HCT116 (cell line): ENCODE measurements at regions not wholly inside any gene's neighbourhood (a gene's known extent, or its start where the extent isn't known, plus 50 kb on each side); places are given as distances from the start of the nearest gene placed in this dataset.

Experiments
- ATAC-seq: fragments of 200-7000 bp; cut with Tn5 transposase; 2 replicates; pipeline ENCODE4 v1.9.1; 2020; ENCODE audit warnings: mild to moderate bottlenecking, moderate library complexity
- BruUV-seq: library from RNA; stranded (reverse); fragments of 400-500 nt; replicated peaks from 2 replicates; lab custom pipeline; 2021; lab: Mats Ljungman, UMichigan
- CTCF ChIA-PET: fragments of 300-600 bp; sonication (Branson Sonifier 250); formaldehyde crosslinking; loops from one replicate; lab custom pipeline; 2021; ENCODE audit warnings: antibody characterized with exemption; lab: Charles Lee
- POLR2A ChIA-PET: fragments of 300-600, 350-600 bp; sonication (Branson Sonifier 250); formaldehyde crosslinking; loops from one replicate; lab custom pipeline; 2021; ENCODE audit warnings: antibody characterized with exemption; lab: Charles Lee
- RAD21 ChIA-PET, 2 experiments: fragments of 300-600 bp; sonication (Branson Sonifier 250); formaldehyde crosslinking; loops; one replicate each; lab custom pipeline; 2023; ENCODE audit warnings: low total read pairs in 2 of 2; ENCODE audit not compliant: uncharacterized antibody in 2 of 2, unreplicated experiment in 2 of 2, low non-redundant PET in 1 of 2; lab: Charles Lee
- DNase-seq: peaks from one replicate; pipeline ENCODE4 v3.0.0-alpha.2; 2010; ENCODE audit warnings: low read depth, low spot score
- H2AFZ ChIP-seq: fragments of 200-600 bp; shearing (Covaris generic), sonication (generic); 2 replicates; pipeline ENCODE4 v1.6.1; 2017; ENCODE audit warnings: low read depth, mixed run types, mixed read lengths, antibody characterized with exemption, low read length; ENCODE audit not compliant: poor library complexity, severe bottlenecking
- H3K27ac ChIP-seq: 2 replicates; pipeline ENCODE4 v1.5.1; 2012; ENCODE audit warnings: low read depth, low read length
- H3K27me3 ChIP-seq: fragments of 200-600 bp; sonication (generic); 2 replicates; pipeline ENCODE4 v1.6.1; 2016; ENCODE audit warnings: mixed run types, low read length, mixed read lengths; ENCODE audit not compliant: insufficient read depth
- H3K36me3 ChIP-seq, 2 experiments: fragments of 200-500 bp in 1 of 2; fragments of 200-600 bp in 1 of 2; sonication (Bioruptor generic) in 1 of 2; sonication (generic) in 1 of 2; 2 replicates each; pipeline versions ENCODE4 v1.5.1 to v1.6.1; 2014 to 2016; ENCODE audit warnings: low read length in 2 of 2, inconsistent platforms in 1 of 2, mixed read lengths in 1 of 2, mixed run types in 1 of 2; ENCODE audit not compliant: insufficient read depth in 2 of 2, control insufficient read depth in 1 of 2
- H3K4me1 ChIP-seq, 2 experiments: fragments of 200-600 bp in 1 of 2; sonication (generic) in 1 of 2; 2 replicates each; pipeline versions ENCODE4 v1.5.1 to v1.6.1; 2012 to 2017; ENCODE audit warnings: low read length in 2 of 2, inconsistent platforms in 1 of 2, mild to moderate bottlenecking in 1 of 2, mixed read lengths in 1 of 2, mixed run types in 1 of 2, moderate library complexity in 1 of 2; ENCODE audit not compliant: insufficient read depth in 2 of 2, control insufficient read depth in 1 of 2
- H3K4me2 ChIP-seq: fragments of 200-600 bp; sonication (generic); 2 replicates; pipeline ENCODE4 v1.6.1; 2017; ENCODE audit warnings: mixed run types, low read length, mixed read lengths
- H3K4me3 ChIP-seq, 2 experiments: fragments of 200-600 bp in 1 of 2; sonication (generic) in 1 of 2; replicated peaks in 1 of 2; 2 replicates each; pipeline ENCODE4 v1.5.1; 2011 to 2016; ENCODE audit warnings: low read length in 2 of 2, control low read depth in 1 of 2, low read depth in 1 of 2, mild to moderate bottlenecking in 1 of 2, mixed read lengths in 1 of 2, mixed run types in 1 of 2
- H3K79me2 ChIP-seq: fragments of 200-600 bp; sonication (generic); 2 replicates; pipeline ENCODE4 v1.6.1; 2017; ENCODE audit warnings: mild to moderate bottlenecking, mixed run types, low read length, moderate library complexity, mixed read lengths; ENCODE audit not compliant: insufficient read depth
- H3K9ac ChIP-seq: fragments of 200-600 bp; sonication (generic); 2 replicates; pipeline ENCODE4 v1.6.1; 2016; ENCODE audit warnings: low read length, mixed read lengths
- H3K9me2 ChIP-seq: fragments of 200-600 bp; sonication (generic), shearing (Covaris generic); 2 replicates; pipeline ENCODE4 v1.6.1; 2017; ENCODE audit warnings: mixed run types, mild to moderate bottlenecking, moderate library complexity; ENCODE audit not compliant: insufficient read depth
- H3K9me3 ChIP-seq, 2 experiments: fragments of 200-500 bp in 1 of 2; fragments of 200-600 bp in 1 of 2; sonication (Bioruptor generic) in 1 of 2; sonication (generic) in 1 of 2; 2 replicates each; pipeline ENCODE4 v1.6.1; 2014 to 2017; ENCODE audit warnings: low read length in 2 of 2, mixed read lengths in 2 of 2, inconsistent platforms in 1 of 2, low read depth in 1 of 2, mild to moderate bottlenecking in 1 of 2, mixed run types in 1 of 2, moderate library complexity in 1 of 2; ENCODE audit not compliant: control insufficient read depth in 1 of 2, insufficient read depth in 1 of 2
- H4K20me1 ChIP-seq: fragments of 200-600 bp; sonication (generic), shearing (Covaris generic); 2 replicates; pipeline ENCODE4 v1.6.1; 2017; ENCODE audit warnings: mixed run types, mild to moderate bottlenecking, moderate library complexity; ENCODE audit not compliant: insufficient read depth
- ATF3 ChIP-seq: IDR thresholded peaks from 2 replicates; pipeline ENCODE4 v1.6.1; 2012
- CBX3 ChIP-seq: IDR thresholded peaks from 2 replicates; pipeline ENCODE4 v1.6.1; 2012; ENCODE audit warnings: low read depth
- CEBPB ChIP-seq: IDR thresholded peaks from 2 replicates; pipeline ENCODE4 v1.6.1; 2012; ENCODE audit warnings: low read depth
- EGR1 ChIP-seq: IDR thresholded peaks from 2 replicates; pipeline ENCODE4 v1.6.1; 2012; ENCODE audit warnings: low read depth
- EZH2 ChIP-seq: fragments of 200-600 bp; sonication (generic); IDR thresholded peaks from 2 replicates; pipeline ENCODE4 v1.6.1; 2017; ENCODE audit warnings: antibody characterized with exemption, mixed run types
- EZH2phosphoT487 ChIP-seq: fragments of 200-600 bp; IDR thresholded peaks from 2 replicates; pipeline ENCODE4 v1.6.1; 2018; ENCODE audit warnings: antibody characterized with exemption, borderline replicate concordance
- RAD21 ChIP-seq: IDR thresholded peaks from 2 replicates; pipeline ENCODE4 v1.6.1; 2012; ENCODE audit warnings: low read depth, mild to moderate bottlenecking
- SP1 ChIP-seq: IDR thresholded peaks from 2 replicates; pipeline ENCODE4 v1.6.1; 2012; ENCODE audit warnings: low read depth
- YY1 ChIP-seq: IDR thresholded peaks from 2 replicates; pipeline ENCODE4 v1.6.1; 2011; ENCODE audit warnings: low read length, low read depth, moderate library complexity, mild to moderate bottlenecking; ENCODE audit not compliant: insufficient replicate concordance; ENCODE audit errors: extremely low read depth
- ZFX ChIP-seq: fragments of 450-650 bp; IDR thresholded peaks from 2 replicates; pipeline ENCODE4 v1.6.1; 2017
- intact Hi-C: fragments of 100-400 bp; cut with micrococcal nuclease; formaldehyde crosslinking; loops from 2 replicates; pipeline ENCODE4 v1.10.0; 2022
- TF ChIP-seq, protein P1 (sequence below): IDR thresholded peaks from 2 replicates; pipeline ENCODE4 v1.6.1; 2012
- TF ChIP-seq, protein P2 (sequence below): IDR thresholded peaks from 2 replicates; pipeline ENCODE4 v1.6.1; 2011; ENCODE audit warnings: mild to moderate bottlenecking, low read length, moderate library complexity; ENCODE audit not compliant: insufficient replicate concordance; ENCODE audit errors: extremely low read depth

DNA sequence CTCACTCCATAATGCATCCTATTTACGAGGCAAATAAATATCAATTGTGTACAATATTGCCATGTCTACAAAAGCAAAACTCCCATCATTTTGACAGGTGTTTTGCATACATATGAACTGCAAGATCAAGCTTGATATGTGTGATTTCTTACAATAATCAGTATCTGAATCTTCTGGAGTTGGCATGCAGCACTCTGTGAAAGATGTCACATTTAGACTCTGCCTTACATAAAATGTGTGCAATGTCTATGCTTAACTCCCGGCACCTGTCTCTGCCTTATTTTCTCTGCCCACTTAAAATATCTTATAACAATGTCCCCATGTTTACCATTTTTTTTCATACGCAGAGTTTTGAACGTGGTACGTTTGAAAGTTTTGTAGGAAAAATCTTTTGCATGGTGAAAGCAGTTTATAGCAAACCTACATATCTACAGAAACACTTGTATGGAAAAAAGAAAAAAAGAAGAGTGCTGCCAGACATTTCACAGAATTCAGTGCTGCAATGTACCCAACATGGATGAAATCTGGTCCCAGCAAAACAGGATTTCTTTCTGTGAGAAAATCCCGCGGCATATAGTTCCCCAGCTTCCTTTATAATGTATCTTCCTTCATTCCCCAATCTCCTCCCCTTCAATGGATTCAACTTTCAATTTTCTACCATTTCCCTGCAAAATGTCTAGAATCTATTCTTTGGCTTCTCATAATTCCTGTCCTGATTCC, 114.1 kb upstream of the NRP1 start:
- no peaks in the 10 kb centered on the region for H3K36me3 ChIP-seq
- no TSS peak for BruUV-seq
- no peak overlapping the region for H3K27ac ChIP-seq
- no peaks in the 10 kb centered on the region for H3K4me1 ChIP-seq
- no peak overlapping the region for H2AFZ ChIP-seq
- H3K79me2 ChIP-seq = no peaks in the 10 kb centered on the region
- POLR2A ChIA-PET = no interaction called here
- no peak for ATAC-seq
- no peaks in the 10 kb centered on the region for H3K9me3 ChIP-seq
- intact Hi-C loops = no loop called here
- TF ChIP-seq EZH2phosphoT487 = no peak
- TF ChIP-seq SP1 = no peak
- no peak for TF ChIP-seq EGR1
- no peak for TF ChIP-seq CBX3
- TF ChIP-seq, protein P1, sequence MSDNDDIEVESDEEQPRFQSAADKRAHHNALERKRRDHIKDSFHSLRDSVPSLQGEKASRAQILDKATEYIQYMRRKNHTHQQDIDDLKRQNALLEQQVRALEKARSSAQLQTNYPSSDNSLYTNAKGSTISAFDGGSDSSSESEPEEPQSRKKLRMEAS = no peak
- no peak for TF ChIP-seq EZH2
- no peak for TF ChIP-seq ATF3
- TF ChIP-seq ZFX = no peak
- TF ChIP-seq RAD21 = no peak
- TF ChIP-seq YY1 = no peak
- TF ChIP-seq, protein P2, sequence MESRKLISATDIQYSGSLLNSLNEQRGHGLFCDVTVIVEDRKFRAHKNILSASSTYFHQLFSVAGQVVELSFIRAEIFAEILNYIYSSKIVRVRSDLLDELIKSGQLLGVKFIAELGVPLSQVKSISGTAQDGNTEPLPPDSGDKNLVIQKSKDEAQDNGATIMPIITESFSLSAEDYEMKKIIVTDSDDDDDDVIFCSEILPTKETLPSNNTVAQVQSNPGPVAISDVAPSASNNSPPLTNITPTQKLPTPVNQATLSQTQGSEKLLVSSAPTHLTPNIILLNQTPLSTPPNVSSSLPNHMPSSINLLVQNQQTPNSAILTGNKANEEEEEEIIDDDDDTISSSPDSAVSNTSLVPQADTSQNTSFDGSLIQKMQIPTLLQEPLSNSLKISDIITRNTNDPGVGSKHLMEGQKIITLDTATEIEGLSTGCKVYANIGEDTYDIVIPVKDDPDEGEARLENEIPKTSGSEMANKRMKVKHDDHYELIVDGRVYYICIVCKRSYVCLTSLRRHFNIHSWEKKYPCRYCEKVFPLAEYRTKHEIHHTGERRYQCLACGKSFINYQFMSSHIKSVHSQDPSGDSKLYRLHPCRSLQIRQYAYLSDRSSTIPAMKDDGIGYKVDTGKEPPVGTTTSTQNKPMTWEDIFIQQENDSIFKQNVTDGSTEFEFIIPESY = no peak
- TF ChIP-seq CEBPB = no peak
- TF ChIP-seq, all 23 proteins: peak for 0
- H3K4me3 ChIP-seq = no peak overlapping the region
- RAD21 ChIA-PET = no interaction called here
- CTCF ChIA-PET = no interaction called here
- H3K27me3 ChIP-seq = no peaks in the 10 kb centered on the region
- H4K20me1 ChIP-seq = no peaks in the 10 kb centered on the region; the same call in 1 of the 2 replicates
- no peak for DNase-seq
- no peaks in the 10 kb centered on the region for H3K9me2 ChIP-seq
- no peak overlapping the region for H3K9ac ChIP-seq
- no peak overlapping the region for H3K4me2 ChIP-seq
